KG1 (cell line): ENCODE measurements at regions not wholly inside any gene's neighbourhood (a gene's known extent, or its start where the extent isn't known, plus 50 kb on each side); places are given as distances from the start of the nearest gene placed in this dataset.
"Not testable (repeated sequence)": the region's sequence is repeated elsewhere in the genome, so short reads cannot be mapped to it uniquely, and the experiment has no call there.

Experiments
- DNase-seq: peaks from one replicate; lab custom pipeline; 2025; lab: John Stamatoyannopoulos, UW

DNA sequence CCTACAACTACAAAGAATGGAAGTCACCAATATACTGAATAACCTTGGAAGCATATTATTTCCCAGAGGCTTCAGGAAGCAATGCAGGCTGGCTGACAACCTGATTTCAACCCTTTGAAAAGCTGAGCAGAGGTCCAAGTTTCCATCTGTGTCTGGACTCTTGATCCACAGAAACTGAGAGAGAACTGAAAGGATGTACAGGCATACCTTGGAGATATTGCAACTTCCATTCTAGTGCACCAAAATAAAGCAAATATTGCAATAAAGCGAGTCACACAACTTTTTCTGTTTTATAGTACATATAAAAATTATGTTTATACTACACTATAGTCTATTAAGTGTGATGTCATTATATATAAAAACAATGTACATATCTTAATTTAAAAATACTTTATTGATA, 85.3 kb downstream of the TYW3 start:
- no peak for DNase-seq

DNA sequence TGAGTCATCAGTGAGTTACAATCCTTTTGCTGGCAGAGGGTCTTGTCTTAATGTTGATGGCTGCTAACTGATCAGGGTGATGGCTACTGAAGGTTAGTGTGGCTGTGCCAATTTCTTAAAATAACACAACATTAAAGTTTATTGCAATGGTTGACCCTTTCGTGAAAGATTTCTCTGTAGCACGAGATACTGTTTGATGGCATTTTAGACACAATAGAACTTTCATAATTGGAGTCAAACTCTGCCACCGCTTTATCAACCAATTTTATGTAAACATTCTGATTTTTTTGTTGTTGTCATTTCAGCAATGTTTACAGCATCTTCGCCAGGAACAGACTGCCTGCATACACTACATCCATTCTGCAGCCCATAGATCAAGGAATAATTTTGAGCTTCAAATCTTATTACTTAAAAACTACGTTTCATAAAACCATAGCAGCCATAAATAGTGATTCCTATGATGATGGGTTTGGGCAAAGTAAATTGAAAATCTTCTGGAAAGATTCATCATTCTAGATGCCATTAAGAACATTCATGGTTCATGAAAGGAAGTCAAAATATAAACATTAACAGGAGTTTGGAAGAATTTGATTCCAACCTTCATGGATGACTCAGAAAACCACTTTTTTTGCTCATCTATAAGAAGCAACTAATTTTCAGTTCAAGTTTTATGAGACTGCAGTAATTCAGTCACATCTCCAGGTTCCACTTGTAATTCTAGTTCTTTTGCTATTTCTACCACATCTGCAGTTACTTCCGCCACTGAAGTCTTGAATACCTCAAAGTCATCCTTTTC, 85.9 kb downstream of the TYW3 start:
- no peak for DNase-seq

DNA sequence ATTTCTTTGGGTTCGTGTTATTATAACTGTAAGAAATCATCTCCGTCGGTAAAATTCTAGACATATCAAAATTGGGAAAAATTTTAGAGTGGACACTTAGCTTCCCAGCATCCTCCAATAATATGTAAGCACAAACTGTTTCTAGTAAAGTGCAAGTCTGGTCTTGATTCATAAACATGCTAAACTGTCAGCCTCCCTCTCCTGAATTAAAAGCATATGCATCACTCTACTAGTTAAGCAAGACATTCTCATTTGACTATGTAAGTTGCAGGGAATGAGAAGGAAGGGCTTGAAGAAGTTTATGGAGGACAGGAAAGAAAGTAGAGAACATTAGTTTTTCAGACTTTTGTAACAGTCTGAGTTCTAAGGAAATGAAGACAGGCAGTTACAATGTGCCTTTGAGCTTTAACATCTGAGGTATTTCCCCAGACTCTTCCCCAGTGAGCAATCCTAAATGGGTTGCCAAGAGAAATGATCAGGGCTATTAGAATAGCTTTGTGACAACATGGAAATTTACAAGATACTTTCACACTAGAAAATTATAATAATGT, 90.0 kb downstream of the TYW3 start:
- no peak for DNase-seq

DNA sequence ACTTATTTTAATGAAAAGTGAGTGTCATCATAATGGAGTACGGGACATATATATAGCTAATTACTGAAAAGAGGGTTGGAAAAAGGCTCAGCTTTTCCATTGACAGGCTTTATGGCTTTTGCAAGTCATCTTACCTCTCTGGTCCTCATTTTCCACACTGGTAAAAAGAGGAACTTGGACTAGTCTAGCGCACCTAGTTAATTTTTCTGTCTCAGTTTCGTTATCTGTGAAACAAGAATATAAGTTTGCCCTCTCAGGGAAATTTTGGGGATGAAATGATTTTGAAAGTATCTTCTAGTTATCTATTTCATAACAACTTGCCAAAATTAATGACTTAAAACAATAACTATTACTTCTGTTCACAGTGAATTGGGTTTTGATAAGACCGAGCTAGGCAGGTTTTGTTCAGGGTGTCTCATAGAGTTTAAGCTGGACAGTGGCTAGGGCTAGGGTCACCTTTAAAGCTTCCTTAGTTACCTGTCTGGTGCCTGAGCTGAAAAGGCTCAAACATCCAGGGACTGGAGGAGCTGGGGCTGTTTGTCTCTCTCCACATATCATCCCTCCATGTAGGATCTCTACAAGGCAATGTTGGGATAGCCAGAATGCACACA, 91.7 kb downstream of the TYW3 start:
- no peak for DNase-seq

DNA sequence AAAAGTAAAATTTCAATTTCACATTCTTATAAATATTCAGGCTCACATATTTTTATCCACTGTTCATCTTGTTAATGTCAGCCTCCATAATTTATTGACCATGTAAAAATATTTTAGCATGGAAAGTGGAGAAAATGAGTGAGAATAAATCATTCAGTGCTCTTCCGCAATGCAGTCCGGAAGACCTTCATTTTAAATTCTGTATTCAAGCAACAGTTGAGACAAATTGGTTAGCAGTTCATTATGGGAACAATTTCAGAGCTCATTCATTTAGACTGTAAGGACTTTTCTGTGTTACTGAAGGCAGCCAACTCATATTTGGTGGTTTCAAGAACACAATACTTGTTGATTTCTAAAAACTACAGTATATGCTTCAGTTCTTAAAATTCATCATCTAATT, 97.8 kb downstream of the TYW3 start:
- no peak for DNase-seq

DNA sequence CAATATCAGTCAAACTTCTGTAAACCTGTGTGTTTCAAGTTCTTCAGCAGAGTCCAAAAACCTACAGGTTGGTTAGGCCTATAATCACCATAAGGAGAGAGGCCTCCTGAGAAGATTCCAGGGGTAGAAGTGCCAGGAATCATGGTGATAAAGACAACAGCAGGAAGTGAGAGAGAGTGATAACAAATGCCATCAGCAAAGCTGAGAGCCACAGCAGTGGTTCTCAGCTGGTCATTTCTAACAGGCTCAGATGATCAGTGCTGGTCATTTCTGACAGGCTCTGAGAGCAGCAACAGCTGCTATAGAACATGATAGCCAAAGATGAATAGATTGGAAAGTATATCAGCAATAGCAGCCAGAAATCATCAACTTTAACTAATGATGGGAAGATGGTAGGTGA, 101.3 kb downstream of the TYW3 start:
- DNase-seq, result no peak

DNA sequence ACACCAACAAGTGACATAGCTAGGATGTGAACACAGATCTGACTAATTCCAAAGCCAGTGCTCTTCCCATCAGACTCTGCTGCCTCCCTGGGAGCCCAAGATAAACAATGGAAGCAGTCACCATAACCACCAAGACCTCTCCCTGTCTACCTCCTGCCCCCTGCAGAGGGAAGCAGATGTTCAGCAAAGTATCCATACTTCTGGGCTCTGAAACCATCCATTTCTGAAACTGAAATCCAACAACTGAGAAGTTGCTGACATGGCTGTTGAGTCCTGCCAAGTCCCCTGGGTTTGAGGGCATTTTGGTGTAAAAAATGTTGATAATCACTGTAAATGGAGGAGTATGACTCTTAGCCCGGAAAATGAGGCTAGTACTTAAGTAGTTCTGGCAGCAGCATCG, 102.1 kb downstream of the TYW3 start:
- DNase-seq, result no peak

DNA sequence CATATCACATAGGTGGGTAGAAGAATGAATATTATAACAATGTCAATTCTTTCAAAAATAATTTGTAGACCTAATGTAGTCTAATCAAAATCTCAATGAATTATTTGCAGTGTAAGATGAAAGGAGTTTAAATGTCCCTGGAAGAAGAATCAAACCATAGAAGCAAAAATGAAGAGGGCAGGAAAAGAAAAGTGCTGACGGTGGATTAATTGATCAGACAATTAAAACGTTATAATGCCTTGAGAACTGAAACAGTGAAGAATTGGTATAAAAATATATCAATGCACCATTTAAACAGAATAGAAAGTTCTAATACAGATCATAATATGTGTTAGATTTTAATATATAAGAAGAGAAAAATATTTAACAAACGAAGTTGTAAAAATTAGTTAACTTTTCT, 109.8 kb downstream of the TYW3 start:
- no peak for DNase-seq

DNA sequence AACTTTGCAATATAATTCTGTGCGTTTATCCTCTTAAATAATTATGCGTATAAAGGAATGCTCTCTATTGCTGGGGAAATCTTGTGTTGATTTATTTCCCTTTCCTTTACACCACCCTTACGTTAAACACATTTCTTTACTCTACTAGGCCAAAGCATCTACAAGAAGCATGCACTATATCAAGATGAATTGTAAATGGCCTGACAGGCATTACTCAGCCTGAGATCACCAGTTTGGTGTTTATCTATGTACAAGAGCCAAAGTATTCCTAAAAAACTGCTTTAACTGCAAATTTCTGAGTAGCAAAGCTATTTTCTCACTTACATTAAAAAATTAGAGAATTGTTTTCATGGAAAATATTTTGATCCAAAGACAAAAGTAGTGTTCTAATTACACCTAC, 114.8 kb downstream of the TYW3 start:
- no peak for DNase-seq

DNA sequence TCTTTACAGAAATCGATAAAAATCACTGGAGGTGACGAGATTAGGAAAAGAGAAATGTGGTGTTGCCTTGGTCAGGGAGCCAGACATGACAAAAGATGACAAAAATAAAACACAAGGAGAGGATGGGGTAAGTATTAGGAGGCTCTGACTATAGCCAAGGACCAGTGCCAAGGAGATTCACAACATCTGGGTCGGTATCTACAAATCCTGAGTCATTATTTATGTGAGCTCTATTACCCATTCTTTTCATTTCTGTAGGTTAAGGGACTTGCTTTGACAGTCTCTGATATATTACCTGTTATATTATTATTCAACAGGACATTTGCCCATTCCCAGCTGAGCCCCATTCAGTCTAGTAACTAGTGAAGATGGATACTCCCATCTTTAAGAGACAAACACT, 120.8 kb downstream of the TYW3 start:
- DNase-seq, result no peak

DNA sequence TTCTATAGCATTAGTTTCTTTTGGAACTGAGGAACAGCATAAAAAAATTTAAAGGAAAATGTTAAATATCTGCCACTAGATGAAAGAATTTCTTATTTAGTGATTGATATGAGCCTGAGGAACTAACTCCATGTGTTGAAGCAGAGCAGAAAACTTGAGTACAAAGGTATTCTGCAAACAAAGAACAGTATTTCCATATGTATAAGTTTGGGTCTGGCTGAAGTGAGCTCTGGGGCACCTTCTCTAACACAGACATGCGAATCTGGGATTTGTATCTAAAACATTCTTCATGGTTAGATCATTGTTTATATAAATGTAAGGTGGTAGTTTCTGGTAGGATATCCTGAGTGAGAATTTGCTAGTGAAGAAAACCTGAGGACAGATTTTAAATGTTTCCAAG, 123.2 kb downstream of the TYW3 start:
- DNase-seq, result no peak

DNA sequence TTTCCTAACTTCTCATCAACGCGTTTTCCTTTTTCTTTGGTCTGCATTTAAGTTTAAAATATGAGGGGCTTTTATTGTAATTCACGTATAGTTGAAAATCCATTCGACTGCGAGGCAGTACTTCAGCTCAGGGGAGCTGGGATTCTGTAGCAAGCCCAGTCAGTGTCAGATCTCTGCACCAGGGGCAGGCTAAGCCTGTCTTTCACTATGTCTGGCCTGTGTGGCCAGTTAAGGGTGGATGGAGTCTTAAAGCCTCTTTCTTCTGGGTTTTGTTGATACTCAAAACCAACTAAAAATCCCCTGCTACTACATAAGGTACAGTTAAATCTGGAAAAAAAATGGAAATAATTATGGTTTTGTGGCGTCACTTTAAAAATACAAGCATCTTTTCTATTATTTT, 124.7 kb downstream of the TYW3 start:
- no peak for DNase-seq

DNA sequence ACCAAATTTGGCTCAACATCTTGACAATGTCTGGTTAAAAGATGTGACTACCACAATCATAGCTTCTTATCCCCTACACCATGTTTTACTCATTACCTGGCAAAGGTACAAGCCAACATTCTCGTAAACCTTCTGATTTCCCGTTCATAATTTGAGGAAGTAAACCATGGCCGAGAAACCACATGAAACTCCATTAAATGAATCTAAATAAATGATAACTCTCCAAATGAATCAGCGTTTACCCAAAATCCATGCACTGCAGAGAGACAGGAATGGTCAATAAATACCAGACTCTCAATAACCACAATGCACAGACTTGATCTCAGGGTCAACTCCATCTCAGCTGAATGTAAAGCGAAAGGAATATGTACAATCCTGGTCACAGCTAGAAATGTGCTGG, 125.2 kb downstream of the TYW3 start:
- DNase-seq, result no peak

DNA sequence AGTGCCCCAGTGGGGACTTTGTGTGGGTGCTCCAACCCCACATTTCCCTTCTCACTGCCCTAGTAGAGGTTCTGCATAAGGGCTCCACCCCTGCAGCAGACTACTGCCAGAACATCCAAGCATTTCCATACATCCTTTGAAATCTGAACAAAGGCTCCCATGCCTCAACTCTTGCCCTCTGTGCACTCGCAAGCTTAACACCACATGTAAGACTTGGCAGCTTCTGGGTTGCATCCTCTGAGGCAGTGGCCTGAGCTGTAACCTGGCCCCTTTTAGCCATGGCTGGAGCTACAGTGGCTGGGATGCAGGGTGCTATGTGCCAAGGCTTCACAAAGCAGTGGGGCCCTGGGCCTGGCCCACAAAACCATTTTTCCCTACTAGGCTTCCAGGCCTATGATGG, 128.9 kb downstream of the TYW3 start:
- DNase-seq, result no peak

DNA sequence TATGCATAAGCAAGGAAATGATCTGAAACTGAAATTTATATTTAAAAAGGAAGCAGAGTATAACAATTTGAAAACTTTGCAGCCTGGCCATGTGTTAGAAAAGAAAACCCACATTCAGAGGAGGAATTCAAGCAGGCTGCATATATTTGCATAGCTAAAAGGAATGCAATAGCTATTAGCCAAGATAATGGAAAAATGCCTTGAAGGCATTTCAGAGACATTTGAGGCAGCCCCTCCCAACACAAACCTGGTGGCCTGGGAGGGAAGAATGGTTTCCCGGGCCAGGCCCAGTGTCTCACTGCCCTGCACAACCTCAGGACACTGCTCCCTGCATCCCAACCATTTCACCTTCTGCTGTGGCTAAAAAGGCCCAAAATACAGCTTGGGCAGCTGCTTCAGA, 136.8 kb downstream of the TYW3 start:
- DNase-seq, result no peak

DNA sequence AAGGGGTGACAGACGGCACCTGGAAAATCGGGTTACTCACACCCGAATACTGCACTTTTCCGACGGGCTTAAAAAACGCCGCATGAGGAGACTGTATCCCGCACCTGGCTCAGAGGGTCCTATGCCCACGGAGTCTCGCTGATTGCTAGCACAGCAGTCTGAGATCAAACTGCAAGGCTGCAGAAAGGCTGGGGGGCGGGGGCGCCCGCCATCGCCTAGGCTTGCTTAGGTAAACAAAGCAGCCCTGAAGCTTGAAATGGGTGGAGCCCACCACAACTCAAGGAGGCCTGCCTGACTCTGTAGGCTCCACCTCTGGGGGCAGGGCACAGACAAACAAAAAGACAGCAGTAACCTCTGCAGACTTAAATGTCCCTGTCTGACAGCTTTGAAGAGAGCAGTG, 144.4 kb downstream of the TYW3 start:
- DNase-seq, result not testable (repeated sequence)

DNA sequence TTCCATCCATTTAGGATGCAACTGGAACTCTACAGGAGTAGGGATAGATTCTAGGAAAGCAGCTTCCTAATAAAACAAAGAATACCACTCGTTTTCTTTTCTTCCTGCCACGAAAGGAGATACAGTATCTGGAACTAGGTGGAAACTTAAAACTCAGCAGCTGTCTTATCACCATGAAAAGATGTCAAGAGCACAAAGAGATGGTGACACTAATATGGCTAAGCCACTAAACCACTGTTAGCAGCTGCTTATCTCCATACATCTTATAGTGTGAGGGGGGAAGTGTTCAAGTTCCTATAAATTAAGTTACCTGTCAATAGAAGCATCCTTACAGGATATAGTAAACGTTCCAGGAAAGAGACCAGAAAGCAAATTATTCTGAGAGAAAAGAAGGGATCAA, 162.5 kb downstream of the TYW3 start:
- DNase-seq, result no peak

DNA sequence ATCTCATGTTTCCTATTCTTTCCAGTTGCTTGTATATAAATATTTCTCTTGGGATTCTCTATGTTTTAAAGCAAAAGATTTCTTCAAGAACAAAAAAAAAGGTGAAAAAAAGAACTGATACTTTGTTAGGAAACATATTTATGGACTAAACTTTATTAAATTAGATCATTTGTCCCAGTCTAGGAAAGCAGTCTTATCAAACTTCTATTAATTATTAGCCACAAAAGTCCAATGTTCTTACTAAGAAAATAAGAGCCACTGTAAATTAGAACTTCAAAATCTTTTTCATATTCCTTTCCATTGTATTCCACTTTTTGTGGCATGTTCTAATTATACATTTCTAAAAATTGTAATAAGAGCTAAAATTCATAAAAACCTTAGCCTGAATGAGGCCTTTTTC, 175.2 kb downstream of the TYW3 start:
- no peak for DNase-seq

DNA sequence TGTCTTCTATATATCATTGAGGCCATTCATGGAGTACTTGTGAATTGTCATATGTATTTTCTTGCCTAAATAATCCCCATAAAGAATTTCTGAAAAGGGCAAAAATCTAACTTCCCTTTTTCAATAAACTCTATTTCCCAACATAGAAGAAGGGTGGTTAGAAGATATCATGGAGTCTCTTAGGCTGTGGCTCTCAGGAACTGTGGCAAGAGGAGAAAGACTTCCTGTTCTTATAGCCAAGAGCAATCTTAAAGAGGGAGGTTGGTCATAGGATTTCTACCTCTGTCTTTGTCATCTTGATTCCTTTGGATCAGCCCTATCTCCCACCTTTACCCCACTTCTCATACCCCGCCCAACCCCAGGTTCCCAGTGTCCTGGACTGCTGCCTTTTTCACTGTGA, 175.8 kb downstream of the TYW3 start:
- DNase-seq, result no peak

DNA sequence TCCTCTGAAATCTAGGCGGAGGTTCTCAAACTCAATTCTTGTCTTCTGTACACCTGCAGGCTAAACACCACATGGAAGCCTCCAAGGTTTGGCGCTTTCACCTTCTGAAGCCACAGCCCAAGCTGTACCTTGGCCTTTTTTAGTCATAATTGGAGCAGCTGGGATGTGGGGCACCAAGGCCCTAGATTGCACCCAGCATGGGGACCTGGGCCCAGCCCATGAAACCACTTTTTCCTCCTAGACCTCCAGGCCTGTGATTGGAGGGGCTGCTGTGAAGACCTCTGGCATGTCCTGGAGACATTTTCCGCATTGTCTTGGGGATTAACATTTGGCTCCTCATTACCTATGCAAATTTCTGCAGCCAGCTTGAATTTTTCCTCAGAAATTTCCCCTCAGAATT, 181.0 kb downstream of the TYW3 start:
- DNase-seq, result no peak

DNA sequence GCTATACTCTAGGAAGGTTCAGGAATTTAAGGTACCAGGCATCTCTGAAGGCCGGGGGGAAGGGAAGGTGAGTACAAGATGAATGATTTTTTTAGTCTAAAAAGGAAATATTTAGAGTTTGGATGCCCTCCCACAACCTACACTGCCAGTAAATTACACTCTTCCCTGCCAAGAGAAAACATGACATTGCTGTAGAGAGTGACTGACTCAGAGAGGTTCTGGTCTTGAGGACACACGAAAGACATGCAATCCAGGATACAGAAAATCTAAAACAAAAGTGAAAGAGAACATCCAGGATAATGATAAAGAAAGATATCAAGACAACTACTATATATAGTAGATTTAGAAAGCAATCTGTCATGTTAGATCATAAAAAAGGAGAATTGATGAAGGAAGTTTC, 200.5 kb downstream of the TYW3 start:
- DNase-seq, result no peak

DNA sequence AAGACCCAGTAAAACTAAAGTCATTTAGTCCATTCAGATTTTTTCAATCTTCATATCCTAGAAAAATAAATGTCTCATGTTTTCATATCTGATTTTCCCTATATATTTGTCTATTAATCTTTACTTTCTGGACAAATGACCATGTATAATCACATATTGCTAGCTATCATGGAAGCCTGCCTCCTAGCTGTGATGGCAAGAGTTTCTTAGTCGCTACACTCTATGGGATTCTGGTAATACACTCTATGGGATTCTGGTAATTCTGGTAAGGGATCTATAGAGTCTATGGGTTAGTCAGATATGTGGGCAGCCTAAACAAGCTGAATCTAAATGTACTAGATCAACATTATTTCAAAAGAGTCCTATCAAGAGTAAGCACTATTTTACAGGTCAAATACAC, 198.7 kb upstream of the LHX8 start:
- no peak for DNase-seq

DNA sequence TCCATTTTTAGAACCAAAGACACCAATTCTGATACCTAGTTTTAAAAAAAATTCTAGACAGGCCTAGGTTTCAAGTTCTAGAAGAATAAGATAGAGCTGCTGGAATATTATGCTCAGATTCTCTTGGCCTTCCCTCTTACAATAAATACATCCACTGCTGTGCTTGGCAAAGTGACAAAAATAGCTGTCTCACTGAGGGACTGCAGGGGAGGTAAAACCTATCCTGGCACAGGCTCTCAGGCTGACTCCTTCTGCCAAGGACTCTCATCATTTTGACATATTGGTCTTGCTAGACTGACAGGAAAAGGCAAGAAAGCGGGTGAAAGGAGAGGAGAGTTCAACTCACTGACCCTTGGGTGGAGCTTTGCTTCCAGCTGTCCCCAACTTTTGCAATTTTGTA, 197.0 kb upstream of the LHX8 start:
- DNase-seq, result no peak

DNA sequence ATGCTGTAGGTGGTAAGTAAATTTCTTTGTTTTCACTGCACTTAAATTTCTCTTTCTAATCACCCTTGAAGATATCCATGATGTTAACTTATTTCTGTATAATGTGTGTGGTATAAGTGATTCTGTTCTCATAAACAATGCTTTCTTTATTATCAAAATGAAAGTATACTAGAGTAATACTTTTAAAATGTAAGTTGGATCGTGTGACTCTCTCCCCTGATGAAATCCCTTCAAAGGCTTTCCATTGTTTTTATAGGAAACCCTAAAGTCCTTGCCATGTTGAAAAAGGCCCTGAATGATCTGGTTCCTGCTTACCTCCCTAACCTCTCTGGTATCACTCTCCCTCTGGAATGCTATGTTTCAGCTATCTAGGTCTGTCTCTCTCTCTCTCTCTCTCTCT, 191.1 kb upstream of the LHX8 start:
- DNase-seq, result no peak
